ENCODE measurements at regions not wholly inside any gene's neighbourhood (a gene's known extent, or its start where the extent isn't known, plus 50 kb on each side); places are given as distances from the start of the nearest gene placed in this dataset.

GRCh38 chr16:50469121-50469743 lies 79.0 kb upstream of the NKD1 start:
- DNase-seq: no peak

GRCh38 chr16:50468749-50469078 lies 79.5 kb upstream of the NKD1 start:
- no peak for DNase-seq

GRCh38 chr16:50467943-50468748 lies 80.0 kb upstream of the NKD1 start:
- DNase-seq: no peak

DNA sequence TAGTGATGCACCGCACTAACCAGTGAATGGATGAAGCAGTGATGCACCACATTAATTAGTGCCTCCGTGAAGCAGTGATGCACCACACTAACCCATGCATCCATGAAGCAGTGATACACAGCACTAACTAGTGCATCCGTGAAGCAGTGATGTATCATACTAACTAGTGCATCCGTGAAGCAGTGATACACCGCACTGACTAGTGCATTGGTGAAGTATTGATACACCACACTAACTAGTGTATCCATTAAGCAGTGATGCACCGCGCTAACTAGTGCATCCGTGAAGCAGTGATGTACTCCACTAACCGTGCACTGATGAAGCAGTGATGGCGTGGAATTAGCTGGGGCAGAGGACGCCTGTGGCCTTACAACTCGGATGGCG lies 80.6 kb upstream of the NKD1 start:
- DNase-seq: no peak

DNA sequence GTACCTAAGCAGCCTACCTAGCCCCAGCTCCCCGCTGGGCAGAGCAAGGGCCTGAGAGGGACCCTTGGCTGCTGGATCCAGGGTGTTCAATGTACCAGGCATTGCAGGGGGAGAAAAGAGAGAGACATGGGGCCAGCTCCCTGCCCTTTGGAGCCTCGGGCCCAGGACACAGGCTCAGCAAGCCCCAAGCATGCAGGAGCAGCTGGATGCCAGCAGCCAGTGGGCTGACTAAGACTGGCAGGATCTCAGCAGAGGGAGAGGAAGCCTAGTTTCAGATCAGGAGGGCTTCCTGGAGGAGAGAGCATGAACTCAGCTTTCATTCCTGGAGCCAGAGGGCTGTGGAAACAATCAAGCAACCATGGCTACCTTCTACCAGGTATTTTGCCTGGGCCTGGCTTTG lies 82.0 kb upstream of the NKD1 start:
- no peak for DNase-seq

DNA sequence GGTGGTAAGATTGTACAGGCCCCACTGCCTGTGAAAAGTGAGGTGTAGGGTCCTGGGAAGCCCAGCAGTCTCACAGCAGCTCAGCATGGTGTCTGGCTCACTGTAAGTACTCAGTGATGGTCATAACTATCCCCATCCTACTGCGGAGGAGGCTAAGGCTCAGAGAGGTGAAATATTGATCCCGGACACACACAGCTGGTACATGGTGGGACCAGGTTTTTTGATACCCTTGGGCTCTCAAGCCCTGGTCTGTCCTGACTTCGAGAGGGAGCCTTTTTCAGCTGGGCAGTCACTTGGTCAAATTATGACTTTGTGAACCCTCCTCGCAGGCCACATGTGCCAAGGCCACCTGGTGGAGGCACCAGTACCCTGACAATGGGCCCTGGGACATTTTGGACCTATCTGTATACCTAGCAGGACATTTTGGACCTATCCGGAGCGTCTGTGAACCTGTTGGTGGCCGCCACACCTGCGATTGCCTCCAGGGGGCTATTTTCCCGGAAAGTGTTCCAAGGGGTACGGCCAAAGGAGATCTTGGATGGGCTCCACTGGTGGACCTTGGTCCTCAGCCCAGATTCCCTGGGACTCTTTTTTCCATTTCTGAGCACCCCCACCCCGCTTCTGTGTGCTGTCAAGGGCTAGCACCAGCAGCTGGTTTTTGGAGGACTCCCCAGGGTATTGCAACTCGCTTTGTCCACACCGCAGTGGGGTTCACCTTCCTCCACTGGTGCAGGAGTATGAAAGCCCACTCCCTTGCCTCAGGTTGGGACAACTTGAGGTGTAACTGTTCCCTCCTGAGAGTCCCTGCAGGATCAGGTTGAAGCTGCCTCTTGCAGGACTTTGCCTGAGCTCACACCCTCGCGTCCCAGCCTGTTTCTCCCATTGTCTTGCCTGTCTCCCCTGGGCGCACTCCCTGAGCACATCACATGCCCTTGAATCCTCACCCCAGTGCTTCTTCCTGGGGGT lies 83.6 kb upstream of the NKD1 start:
- no peak for DNase-seq

DNA sequence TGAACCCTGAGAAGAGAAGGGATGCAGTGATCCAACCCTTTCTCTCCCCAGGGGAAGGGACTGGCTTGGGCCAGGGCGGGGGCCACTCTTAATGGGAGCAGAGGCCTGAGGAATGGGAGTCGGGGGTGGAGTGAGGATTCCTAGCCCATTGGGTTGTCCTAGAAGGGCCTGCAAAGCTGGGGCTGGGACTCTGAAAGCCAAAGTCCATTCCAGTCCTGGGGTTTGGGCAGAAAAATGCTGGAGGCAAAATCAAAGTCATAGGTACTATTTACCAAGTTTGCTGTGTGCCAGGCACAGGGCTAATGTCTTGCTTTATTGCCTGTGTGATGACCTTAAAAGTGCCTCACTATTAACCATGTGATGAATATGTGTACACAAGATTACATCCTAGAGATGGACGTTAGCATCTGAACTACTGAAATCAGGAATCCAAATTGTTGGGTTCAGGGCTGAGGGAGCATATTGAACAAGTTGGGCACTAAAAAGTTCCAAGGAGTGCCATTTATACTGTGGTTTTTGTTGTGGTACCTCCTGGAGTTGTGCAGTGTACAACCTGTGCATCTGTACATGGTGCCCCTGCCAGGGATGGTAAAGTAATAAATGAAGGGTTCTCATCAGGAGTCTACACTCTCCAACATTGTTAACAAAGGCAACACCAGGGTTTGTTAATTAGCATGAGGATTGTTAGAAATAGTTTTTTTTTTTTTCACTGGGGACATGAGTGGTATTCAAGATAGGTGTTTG lies 84.4 kb upstream of the NKD1 start:
- DNase-seq: no peak

- no peak for DNase-seq
These were observed 85.2 kb upstream of the NKD1 start for GRCh38 chr16:50462793-50463507.

DNA sequence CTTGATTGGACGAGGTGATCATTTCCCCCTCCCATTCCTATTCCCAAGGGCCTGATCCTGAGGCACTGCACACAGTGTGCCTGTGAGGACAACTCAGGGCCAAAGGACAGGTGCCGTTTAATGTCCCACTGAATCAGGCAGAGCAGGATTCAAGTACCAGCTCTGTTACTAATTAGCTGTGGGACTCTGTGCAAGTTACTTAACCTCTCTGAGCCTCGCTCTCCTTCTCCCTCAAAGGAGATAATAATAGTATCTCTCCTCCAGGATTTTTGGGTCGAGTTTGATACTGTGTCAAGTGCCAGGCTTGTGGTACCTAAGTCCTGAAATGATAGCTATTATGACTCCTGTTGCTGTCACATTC lies 86.8 kb upstream of the NKD1 start:
- no peak for DNase-seq

GRCh38 chr16:50460538-50461399 lies 87.4 kb upstream of the NKD1 start:
- DNase-seq: no peak

- DNase-seq: no peak
These were observed 88.6 kb upstream of the NKD1 start for GRCh38 chr16:50459496-50460080.

DNA sequence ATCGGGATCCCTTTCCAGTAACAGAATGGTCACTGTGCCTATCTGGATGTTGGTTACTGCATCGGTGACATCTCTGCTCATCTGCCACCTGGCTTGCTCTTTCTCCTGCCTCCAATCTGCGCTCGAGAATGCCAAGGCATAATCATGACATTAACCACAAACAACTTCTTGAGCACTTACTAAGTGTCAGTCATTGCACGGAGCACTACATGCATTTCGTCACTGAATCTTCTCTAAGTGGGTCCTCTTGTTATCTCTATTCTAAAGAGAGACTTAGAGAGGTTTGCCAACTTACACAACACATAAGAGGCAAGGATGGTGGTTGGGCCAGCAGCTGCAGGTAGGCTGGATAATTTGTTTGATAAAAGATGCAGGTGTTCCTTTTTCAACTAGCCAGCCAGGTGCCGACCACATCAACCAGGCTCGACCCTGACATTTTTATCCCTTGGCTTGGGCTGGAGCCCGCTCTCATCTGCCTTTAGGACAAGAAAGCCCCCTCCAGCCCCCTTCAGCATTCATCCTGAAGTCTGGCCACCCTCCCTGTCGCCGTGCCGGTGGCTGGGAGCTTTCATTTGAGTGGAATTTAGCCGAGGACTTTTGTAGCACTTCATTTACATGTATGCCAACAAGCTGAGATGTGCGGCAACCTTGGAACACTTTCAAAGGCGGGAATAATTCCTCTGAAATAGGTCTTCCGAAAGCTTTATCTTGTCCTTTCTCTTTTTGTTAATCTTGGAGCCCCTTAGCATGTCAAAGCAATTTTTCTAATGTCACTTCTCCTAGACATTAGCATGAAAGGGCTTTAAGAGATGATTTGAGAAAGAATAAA lies 89.3 kb upstream of the NKD1 start:
- peak; percentile 46 for DNase-seq

GRCh38 chr16:50457979-50458491 lies 89.2 kb upstream of the BRD7 start:
- no peak for DNase-seq

DNA sequence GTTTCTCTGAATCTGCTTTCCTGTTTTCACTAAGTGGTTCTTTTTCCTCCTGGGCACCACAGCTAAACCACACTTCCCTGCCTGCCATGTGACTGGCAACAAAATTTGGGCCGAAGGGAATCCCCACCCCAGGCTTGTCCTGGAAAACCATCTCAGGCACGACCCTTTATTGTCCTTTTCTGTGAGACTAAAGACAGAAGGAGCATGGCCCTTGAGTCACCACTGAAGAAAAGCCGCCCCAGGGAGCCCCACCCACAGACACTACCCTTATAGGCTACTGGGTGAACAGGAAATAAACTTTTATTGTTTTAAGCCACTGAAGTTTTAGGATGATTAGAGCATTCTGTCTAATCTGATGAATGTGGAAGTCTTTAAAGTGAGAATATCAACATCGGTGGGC lies 88.6 kb upstream of the BRD7 start:
- DNase-seq: no peak

- DNase-seq: no peak
These were observed 86.6 kb upstream of the BRD7 start for GRCh38 chr16:50455288-50455845.

DNA sequence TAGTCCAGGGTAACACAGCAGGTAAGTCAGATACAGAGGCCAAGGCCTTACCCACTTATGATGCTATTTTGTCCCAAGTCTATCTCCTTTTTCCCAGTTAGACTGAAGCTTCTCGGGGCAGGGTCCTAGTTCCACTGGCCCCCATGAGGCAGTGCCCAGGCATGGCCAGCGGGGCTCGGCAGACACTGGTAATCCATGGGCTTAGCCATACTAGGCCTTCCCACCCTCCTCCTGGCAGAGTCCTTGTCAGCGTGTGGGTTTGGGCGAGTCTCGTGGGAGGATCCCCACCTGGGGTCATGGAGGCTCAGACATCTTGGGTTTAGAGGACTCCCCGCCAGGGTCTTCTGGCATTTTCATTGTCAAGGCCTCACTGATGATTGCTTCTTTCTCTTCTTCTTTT lies 84.7 kb upstream of the BRD7 start:
- no peak for DNase-seq

- no peak for DNase-seq
These were observed 83.2 kb upstream of the BRD7 start for GRCh38 chr16:50451951-50452508.

- no peak for DNase-seq
These were observed 82.2 kb upstream of the BRD7 start for GRCh38 chr16:50450957-50451356.

DNA sequence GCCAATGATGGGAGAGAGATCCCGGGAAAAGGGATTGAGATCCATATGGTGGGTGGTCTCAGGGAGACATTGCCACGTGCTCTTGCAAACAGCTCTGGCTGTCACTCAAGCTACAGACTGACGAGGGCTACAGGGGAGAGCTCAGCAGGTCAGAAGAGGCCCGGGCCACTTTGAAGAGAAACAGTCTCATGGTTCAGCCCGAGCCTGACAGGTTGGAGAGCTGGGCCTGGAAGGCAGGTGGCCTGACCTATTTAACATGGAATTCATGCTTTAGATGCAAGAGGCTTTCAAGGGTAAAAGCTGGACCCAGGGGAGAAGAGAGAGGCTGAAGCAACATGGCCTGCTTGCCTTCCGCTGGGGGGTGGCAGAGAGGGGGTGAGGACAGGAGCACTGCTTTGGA lies 81.0 kb upstream of the BRD7 start:
- DNase-seq: no peak
